Panc1 (cell line): ENCODE measurements at regions not wholly inside any gene's neighbourhood (a gene's known extent, or its start where the extent isn't known, plus 50 kb on each side); places are given as distances from the start of the nearest gene placed in this dataset.

Source experiments
- POLR2AphosphoS5 ChIP-seq: IDR thresholded peaks from 2 replicates; pipeline ENCODE4 v1.6.1; 2012; ENCODE audit warnings: mild to moderate bottlenecking, low read depth, low read length, moderate library complexity
- TCF7L2 ChIP-seq: IDR thresholded peaks from 2 replicates; pipeline ENCODE4 v1.6.1; 2011; ENCODE audit warnings: mild to moderate bottlenecking, low read depth, low read length, inconsistent platforms
- TF ChIP-seq, protein P1 (sequence below): fragments of 450-650 bp; IDR thresholded peaks from 2 replicates; pipeline ENCODE4 v1.5.1; 2017; ENCODE audit warnings: mild to moderate bottlenecking
- TF ChIP-seq, protein P2 (sequence below), 2 experiments: IDR thresholded peaks; 2 replicates each; pipeline ENCODE4 v1.6.1; 2011 to 2012; ENCODE audit warnings: low read depth in 2 of 2, control low read depth in 1 of 2, low read length in 1 of 2, mild to moderate bottlenecking in 1 of 2, moderate library complexity in 1 of 2; ENCODE audit not compliant: insufficient read depth in 1 of 2

DNA sequence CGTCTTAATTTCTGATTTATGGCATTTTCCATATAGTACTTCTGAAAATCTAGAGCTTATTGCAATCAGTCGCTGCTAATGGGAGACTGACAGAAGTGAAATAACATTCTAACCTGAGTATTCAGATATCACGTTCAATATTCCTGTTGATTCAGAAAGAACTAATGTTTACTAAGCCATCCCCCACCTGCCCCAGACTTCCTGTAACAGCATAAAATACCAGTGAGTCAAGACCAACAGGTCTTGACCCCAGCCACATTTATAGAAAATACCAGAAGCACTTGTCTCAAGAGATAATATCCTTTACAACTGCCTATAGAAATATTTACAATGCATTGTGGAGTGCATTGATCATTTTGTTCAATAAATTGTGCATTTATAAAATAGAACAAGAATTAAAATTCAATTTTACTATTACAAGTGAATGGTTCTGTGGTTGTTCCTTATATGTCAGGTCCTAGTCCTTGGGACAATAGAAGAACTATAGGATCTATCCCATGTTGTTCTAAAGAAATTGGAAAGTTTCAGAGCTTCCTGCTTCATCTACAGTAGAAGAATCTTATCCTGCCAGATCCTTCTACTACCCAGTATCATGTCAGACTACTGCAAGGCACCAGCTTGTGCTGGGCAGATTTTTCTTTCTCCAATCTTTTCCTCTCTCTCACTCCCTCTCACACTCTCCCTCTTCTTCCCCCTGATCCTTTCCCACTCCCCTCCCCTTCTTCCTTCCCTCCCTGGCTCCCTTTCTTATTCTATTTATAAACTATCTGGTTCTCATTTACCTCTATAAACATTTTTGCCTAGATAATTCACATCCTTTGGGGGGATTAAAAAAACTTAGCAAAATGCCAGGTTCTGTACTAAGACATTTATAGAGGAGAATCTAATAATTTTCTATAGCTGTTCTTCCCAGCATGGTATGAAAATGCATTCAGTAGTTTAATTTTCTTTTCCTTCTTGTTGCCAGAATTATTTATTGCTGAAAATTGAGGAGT, 629.9 kb downstream of the DIAPH3 start:
- TF ChIP-seq, protein P1, sequence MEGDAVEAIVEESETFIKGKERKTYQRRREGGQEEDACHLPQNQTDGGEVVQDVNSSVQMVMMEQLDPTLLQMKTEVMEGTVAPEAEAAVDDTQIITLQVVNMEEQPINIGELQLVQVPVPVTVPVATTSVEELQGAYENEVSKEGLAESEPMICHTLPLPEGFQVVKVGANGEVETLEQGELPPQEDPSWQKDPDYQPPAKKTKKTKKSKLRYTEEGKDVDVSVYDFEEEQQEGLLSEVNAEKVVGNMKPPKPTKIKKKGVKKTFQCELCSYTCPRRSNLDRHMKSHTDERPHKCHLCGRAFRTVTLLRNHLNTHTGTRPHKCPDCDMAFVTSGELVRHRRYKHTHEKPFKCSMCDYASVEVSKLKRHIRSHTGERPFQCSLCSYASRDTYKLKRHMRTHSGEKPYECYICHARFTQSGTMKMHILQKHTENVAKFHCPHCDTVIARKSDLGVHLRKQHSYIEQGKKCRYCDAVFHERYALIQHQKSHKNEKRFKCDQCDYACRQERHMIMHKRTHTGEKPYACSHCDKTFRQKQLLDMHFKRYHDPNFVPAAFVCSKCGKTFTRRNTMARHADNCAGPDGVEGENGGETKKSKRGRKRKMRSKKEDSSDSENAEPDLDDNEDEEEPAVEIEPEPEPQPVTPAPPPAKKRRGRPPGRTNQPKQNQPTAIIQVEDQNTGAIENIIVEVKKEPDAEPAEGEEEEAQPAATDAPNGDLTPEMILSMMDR: no peak
- TF ChIP-seq POLR2AphosphoS5 (no peak), TCF7L2 (no peak)
- TF ChIP-seq, protein P2, sequence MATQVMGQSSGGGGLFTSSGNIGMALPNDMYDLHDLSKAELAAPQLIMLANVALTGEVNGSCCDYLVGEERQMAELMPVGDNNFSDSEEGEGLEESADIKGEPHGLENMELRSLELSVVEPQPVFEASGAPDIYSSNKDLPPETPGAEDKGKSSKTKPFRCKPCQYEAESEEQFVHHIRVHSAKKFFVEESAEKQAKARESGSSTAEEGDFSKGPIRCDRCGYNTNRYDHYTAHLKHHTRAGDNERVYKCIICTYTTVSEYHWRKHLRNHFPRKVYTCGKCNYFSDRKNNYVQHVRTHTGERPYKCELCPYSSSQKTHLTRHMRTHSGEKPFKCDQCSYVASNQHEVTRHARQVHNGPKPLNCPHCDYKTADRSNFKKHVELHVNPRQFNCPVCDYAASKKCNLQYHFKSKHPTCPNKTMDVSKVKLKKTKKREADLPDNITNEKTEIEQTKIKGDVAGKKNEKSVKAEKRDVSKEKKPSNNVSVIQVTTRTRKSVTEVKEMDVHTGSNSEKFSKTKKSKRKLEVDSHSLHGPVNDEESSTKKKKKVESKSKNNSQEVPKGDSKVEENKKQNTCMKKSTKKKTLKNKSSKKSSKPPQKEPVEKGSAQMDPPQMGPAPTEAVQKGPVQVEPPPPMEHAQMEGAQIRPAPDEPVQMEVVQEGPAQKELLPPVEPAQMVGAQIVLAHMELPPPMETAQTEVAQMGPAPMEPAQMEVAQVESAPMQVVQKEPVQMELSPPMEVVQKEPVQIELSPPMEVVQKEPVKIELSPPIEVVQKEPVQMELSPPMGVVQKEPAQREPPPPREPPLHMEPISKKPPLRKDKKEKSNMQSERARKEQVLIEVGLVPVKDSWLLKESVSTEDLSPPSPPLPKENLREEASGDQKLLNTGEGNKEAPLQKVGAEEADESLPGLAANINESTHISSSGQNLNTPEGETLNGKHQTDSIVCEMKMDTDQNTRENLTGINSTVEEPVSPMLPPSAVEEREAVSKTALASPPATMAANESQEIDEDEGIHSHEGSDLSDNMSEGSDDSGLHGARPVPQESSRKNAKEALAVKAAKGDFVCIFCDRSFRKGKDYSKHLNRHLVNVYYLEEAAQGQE (IDR thresholded peaks at IDR 0.05; ENCODE audit: insufficient read depth in 1 of 2, low read depth in 2 of 2, low read length in 1 of 2): no peak
